ENCODE measurements at regions not wholly inside any gene's neighbourhood (a gene's known extent, or its start where the extent isn't known, plus 50 kb on each side); places are given as distances from the start of the nearest gene placed in this dataset.

DNA sequence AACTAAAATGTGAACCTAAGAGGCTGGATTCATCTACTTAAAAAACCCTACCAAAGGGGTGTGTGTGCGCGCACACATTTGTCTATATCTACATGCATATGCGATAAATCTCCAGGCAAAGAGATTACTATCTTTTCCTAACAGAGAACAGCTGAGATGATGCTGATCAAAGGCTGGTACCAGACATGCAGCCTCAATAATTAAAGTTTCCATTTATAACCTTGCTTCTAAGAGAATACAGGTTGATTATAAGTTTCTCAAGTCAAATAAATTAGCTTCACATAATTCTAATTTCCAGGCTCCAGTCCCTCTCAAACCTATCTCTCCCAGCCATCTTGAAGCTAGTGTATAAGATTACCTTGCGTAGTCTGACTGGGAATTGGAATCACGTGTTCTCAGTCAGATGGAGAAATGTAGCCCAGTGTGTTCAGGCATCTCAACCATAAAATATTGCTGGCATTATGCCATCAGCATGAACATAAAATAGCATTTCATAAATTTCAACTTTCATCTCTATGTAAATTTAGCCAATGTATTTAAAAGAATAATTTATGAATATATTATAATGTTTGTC, 1062.0 kb downstream of the XPNPEP1 start:
- TF ChIP-seq, protein P1, sequence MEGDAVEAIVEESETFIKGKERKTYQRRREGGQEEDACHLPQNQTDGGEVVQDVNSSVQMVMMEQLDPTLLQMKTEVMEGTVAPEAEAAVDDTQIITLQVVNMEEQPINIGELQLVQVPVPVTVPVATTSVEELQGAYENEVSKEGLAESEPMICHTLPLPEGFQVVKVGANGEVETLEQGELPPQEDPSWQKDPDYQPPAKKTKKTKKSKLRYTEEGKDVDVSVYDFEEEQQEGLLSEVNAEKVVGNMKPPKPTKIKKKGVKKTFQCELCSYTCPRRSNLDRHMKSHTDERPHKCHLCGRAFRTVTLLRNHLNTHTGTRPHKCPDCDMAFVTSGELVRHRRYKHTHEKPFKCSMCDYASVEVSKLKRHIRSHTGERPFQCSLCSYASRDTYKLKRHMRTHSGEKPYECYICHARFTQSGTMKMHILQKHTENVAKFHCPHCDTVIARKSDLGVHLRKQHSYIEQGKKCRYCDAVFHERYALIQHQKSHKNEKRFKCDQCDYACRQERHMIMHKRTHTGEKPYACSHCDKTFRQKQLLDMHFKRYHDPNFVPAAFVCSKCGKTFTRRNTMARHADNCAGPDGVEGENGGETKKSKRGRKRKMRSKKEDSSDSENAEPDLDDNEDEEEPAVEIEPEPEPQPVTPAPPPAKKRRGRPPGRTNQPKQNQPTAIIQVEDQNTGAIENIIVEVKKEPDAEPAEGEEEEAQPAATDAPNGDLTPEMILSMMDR (conservative IDR thresholded peaks at IDR 0.05; ENCODE audit: low read length) = no peak
- TF ChIP-seq EZH2phosphoT487 (IDR thresholded peaks at IDR 0.05; ENCODE audit: borderline replicate concordance) = no peak

All from Loucy (cell line).